Vagina (tissue), 2 donors: ENCODE measurements at regions not wholly inside any gene's neighbourhood (a gene's known extent, or its start where the extent isn't known, plus 50 kb on each side); places are given as distances from the start of the nearest gene placed in this dataset.
A peak's percentile ranks its signal among the peaks of the same experiment; 100 is the strongest.

ENCODE experiments used
- DNase-seq, 2 donors: peaks; one replicate each; pipeline ENCODE4 v3.0.0-alpha.2; 2017; ENCODE audit errors: extremely low spot score in 2 of 2
- H3K27ac ChIP-seq: fragments of 200-600 bp; sonication (generic); one replicate; pipeline ENCODE4 v1.5.1; 2019
- H3K27me3 ChIP-seq: fragments of 200-600 bp; sonication (generic); one replicate; pipeline ENCODE4 v1.5.1; 2019
- H3K36me3 ChIP-seq, 2 donors: fragments of 200-600 bp; sonication (generic); one replicate each; pipeline ENCODE4 v1.5.1; 2017 to 2019
- H3K4me1 ChIP-seq: fragments of 200-600 bp; sonication (generic); one replicate; pipeline ENCODE4 v1.5.1; 2019
- H3K4me3 ChIP-seq, 2 donors: fragments of 200-600 bp; sonication (generic); 1 replicate in 1 of 2; 2 replicates in 1 of 2; pipeline ENCODE4 v1.5.1; 2016 to 2019
- H3K9me3 ChIP-seq: fragments of 200-600 bp; sonication (generic); one replicate; pipeline ENCODE4 v1.5.1; 2019
- CTCF ChIP-seq, 3 experiments: fragments of 450-650 bp in 2 of 3; fragments of 200-600 bp in 1 of 3; sonication (generic) in 1 of 3; IDR thresholded peaks; one replicate each; pipeline ENCODE4 v1.5.1; 2017 to 2019; ENCODE audit warnings: antibody characterized with exemption in 3 of 3, mild to moderate bottlenecking in 2 of 3, moderate library complexity in 2 of 3
- POLR2A ChIP-seq, 2 donors: fragments of 450-650 bp; IDR thresholded peaks; one replicate each; pipeline ENCODE4 v1.6.1; 2017; ENCODE audit warnings: antibody characterized with exemption in 2 of 2, mild to moderate bottlenecking in 2 of 2, moderate library complexity in 2 of 2
- POLR2AphosphoS5 ChIP-seq, 2 donors: sonication (generic); formaldehyde crosslinking; IDR thresholded peaks; one replicate each; pipeline ENCODE4 v1.9.0; 2017; ENCODE audit warnings: antibody characterized with exemption in 2 of 2, mild to moderate bottlenecking in 2 of 2, low read depth in 1 of 2; ENCODE audit not compliant: insufficient read depth in 1 of 2
- intact Hi-C: fragments of 100-400 bp; cut with DNase I; formaldehyde crosslinking; loops from one replicate; pipeline ENCODE4 v1.15.1; 2023

- TF ChIP-seq CTCF (IDR thresholded peaks at IDR 0.05), result no peak
- TF ChIP-seq POLR2AphosphoS5 (IDR thresholded peaks at IDR 0.05; ENCODE audit: insufficient read depth in 1 of 2, low read depth in 1 of 2), result no peak
- TF ChIP-seq POLR2A (IDR thresholded peaks at IDR 0.05), result no peak
- peak; percentile 44 to 70 for DNase-seq
- Histone ChIP-seq H3K9me3 (no peaks in the 10 kb centered on the region), H3K27me3 (no peaks in the 10 kb centered on the region), H3K36me3 (no peaks in the 10 kb centered on the region), H3K4me3 (no peak overlapping the region), H3K27ac (no peak overlapping the region), H3K4me1 (no peaks in the 10 kb centered on the region)
- intact Hi-C loops, result no loop called here
These were observed 323.8 kb upstream of the IRX4 start for GRCh38 chr5:2206293-2207108.

- H3K27me3 ChIP-seq, result no peaks in the 10 kb centered on the region
- intact Hi-C loops, result no loop called here
- H3K36me3 ChIP-seq, result no peaks in the 10 kb centered on the region
- H3K9me3 ChIP-seq, result no peaks in the 10 kb centered on the region
- DNase-seq, result peak; percentile 20 to 64
- no peak overlapping the region for H3K4me3 ChIP-seq
- no peaks in the 10 kb centered on the region for H3K4me1 ChIP-seq
- H3K27ac ChIP-seq, result no peak overlapping the region
- TF ChIP-seq POLR2AphosphoS5 (IDR thresholded peaks at IDR 0.05; ENCODE audit: insufficient read depth in 1 of 2, low read depth in 1 of 2), result no peak
- TF ChIP-seq POLR2A (IDR thresholded peaks at IDR 0.05), result no peak
- TF ChIP-seq CTCF (IDR thresholded peaks at IDR 0.05), result no peak
These were observed 323.0 kb upstream of the IRX4 start for GRCh38 chr5:2205596-2206226.

- H3K4me1 ChIP-seq, result no peaks in the 10 kb centered on the region
- no peak overlapping the region for H3K27ac ChIP-seq
- intact Hi-C loops, result no loop called here
- no peaks in the 10 kb centered on the region for H3K27me3 ChIP-seq
- H3K36me3 ChIP-seq, result no peaks in the 10 kb centered on the region
- H3K4me3 ChIP-seq, result no peak overlapping the region
- no peak for TF ChIP-seq POLR2A (IDR thresholded peaks at IDR 0.05)
- no peak for TF ChIP-seq CTCF (IDR thresholded peaks at IDR 0.05)
- DNase-seq, result peak in 1 of 2 donors; percentile 60
- no peaks in the 10 kb centered on the region for H3K9me3 ChIP-seq
These were observed 322.5 kb upstream of the IRX4 start for GRCh38 chr5:2205185-2205585.

DNA sequence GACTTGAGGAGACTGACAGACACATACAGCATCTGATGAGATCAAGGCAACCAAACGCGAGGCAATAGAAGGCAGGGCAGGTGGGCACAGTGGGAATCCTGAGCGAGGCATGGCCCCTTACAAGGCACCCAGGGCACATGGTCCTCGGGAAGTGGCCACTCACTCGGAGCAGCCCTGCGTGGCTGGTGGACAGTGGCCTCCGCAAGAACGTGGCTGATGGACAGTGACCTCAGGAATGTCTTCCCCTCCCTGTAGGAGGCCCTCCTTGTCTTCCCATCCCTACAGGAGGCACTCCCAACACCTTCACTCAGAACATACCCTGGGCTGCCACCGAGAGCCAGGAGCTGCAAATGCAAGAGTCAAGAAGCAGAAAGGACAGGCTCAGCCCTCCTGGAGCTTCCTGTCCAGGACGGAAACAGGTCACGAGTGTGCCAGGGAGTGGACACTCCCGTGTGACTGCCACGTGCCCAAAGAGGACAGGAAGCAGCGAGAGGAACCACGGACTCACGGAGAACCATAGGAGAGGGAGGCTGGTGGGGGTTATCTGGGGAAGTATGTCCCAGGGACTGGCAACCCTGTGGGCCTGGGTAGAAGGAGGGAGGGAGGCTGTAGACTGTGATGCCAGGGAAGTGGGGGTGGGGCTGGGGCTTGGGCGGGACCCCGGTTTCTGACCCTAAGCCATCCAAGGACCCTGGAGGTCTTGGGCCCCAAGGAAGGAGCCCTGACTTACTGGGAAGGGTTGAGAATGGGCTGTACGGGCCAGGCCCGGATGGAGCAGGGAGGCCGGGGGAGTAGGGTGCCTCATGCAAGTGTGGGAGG is 321.9 kb upstream of the IRX4 start:
- Histone ChIP-seq H3K4me1 (no peaks in the 10 kb centered on the region), H3K27ac (no peak overlapping the region), H3K9me3 (no peaks in the 10 kb centered on the region), H3K27me3 (no peaks in the 10 kb centered on the region), H3K36me3 (no peaks in the 10 kb centered on the region), H3K4me3 (no peak overlapping the region)
- TF ChIP-seq CTCF (IDR thresholded peaks at IDR 0.05) (no peak), POLR2AphosphoS5 (IDR thresholded peaks at IDR 0.05; ENCODE audit: insufficient read depth in 1 of 2, low read depth in 1 of 2) (no peak), POLR2A (IDR thresholded peaks at IDR 0.05) (no peak)
- intact Hi-C loops, result no loop called here
- peak; percentile 40 to 90 for DNase-seq
